ENCODE measurements at regions not wholly inside any gene's neighbourhood (a gene's known extent, or its start where the extent isn't known, plus 50 kb on each side); places are given as distances from the start of the nearest gene placed in this dataset.
"Not testable (repeated sequence)": the region's sequence is repeated elsewhere in the genome, so short reads cannot be mapped to it uniquely, and the experiment has no call there.

DNA sequence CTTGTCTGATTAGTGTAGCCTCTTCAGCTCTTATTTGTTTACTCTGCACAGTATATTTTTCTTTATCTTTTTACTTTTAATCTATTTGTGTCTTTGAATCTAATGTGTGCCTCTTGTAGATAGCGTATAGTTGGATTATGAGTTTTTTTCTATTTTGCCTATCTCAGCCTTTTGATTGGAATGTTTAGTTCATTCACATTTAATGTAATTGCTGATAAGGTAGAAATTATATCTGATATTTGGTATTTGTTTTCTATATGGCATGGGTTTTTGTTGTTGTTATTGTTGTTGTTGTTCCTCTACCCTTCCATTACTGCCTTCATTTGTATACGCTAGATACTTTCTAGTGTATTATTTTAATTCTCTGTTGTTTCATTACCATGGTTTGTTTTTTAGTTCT lies 131.7 kb upstream of the GRIK3 start:
- no peak for DNase-seq

DNA sequence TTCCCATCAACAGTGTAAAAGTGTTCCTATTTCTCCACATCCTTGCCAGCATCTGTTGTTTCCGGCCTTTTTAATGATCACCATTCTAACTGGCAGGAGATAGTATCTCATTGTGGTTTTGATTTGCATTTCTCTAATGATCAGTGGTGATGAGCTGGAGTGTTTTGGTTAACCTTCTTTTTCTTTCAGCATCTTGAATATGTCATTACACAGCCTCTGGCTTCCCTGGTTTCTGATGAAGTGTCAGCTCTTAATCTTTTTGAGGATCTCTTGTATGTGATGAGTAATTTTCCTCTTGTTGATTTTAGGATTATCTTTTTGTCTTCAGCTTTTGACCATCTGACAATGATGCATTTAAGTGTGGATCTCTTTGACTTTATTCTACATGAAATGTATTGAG lies 133.2 kb upstream of the GRIK3 start:
- DNase-seq = no peak

DNA sequence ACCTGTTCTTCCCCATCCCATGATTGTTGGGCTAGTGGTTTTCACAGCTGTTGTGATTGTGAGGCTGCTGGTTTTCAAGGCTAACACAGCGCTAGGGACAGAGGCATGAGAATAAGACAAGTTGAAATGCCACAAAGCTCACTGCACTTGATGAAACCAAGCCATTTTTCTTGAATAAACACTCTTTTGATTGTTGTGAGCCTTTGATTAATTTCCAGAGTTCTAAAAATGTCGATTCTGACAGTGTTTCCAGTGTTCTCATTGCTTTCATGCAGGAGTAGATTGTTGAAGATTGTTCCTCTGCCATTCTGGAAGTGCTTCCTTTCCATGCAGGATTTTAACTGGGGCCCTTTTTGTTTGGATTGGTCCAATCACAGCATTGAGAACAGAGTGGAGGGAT lies 134.9 kb upstream of the GRIK3 start:
- no peak for DNase-seq

DNA sequence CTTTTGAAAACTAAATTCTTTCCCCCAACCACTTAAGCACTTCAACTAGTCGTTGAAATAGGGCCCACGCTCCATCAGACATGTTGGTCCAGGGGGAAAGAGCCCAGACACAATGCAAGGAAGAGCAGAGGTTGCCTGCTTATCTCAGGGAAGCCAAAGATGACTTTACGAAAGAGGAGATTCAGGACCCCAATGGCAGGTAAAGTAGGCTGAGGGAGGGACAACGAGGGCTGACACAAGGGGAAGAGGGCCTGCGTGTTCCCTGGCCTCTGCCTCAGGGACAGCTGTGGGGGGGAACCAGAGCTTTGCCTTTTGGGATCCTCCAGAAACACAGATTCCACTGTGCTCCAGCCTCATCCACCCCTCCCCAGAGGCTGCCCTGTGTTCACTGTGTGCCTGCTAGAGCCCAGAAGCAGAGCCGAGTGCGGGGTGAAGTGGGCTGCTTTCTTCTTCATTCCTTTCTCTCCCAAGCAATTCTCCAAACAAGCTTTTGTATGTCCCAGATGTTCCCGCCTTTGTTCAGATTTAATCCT lies 135.5 kb upstream of the GRIK3 start:
- no peak for DNase-seq

DNA sequence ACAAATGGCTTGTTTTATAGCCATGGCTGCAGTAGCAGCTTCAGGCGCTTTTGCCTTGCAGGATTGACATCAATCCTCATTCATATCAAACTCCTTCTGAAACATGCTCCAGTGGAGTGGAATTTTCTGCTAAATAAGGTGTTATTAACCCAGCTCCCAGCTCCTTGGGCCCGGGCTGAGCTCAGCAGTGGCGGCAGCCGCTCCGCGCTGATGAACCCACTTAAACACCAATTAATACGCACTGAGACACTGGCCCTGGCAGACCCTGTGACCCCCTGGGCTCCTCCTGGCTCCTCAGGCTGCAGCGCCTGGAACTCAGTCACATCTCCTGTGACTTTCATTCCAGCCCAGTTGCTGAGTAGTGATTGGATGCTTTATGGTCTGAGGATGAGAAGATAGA lies 137.4 kb upstream of the GRIK3 start:
- DNase-seq = no peak

DNA sequence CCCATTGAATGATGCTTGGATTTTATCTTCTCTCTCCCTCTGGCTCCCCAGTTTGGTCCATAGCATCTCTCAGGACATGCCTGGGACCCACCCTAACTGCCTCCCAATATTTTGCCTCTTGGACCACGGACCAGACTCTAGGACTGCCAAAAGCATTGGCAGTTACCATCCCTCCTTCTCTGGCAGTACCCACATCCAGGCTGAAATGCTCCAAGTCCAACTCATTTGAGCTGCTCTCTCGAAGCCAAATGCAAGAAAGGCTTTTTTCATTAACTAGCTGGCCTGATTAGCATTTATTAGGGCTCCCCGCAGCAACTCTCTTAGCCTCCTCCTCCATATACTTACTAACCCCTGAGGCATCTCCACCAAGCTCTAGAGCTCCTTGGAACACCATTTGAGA lies 140.0 kb upstream of the GRIK3 start:
- no peak for DNase-seq

DNA sequence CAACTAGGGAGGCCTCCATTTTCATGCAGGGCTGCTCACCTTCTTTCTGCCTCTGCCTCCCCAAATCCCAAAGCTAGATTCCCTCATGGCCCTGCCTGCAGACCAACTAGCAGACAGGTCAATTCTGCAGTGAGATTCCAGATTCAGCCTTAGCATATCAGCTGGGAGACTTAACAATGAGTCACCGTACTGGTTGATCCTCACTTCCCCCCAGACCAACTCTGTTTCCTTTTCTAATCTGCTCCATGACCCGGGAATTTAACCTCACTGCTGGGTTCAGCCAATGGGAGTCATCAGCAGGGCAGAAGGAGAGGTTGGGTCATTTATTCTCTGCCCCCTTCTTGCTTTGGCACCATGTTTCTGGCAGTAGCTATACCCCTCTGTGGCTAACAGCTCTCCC lies 140.6 kb upstream of the GRIK3 start:
- no peak for DNase-seq

DNA sequence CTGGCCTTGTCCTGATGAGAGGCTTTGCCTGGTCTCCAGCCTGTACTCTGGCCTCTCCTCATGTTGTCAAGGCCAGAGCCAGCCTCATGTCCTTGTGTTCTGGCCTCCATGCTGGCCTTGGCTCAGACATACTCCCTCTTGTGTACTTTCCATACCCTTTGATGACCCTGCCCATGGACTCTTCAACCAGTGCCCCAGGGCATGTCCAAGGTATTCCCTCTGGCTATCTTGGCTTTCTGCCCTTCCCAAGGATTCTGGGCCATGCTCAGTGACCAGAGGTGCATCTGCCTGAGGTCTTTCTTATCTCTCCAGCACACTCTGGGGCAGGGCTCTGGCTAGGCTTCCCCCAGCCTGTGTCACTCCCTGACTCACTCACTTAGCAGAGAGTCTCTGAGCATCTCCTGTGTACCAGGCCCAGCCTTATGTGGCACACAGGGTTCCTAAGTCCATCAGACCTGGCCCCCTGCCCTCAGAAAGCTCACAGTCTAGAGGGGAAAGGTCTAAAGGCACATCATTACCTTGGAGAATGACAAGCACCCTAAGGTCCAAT lies 141.4 kb upstream of the GRIK3 start:
- DNase-seq = no peak

DNA sequence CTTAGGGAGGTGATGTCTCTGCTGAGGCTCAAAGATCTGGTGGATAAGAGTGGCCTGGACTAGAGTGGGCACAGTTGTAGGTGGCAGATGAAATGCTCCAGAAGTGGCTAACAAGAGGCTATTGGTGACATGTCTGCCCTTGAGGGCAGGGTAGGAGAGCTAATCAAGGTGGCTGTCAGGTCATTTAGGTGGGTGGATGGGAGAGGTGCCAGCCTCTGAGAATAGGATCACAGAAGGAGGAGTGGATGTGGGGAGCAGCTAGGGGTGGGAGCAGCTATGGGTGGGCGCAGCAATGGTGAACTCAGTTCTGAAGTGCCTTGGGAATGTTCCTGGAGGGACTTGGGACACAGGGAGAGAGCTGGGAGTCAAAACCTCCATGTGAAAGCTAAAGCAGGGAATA lies 142.0 kb upstream of the GRIK3 start:
- DNase-seq = no peak

DNA sequence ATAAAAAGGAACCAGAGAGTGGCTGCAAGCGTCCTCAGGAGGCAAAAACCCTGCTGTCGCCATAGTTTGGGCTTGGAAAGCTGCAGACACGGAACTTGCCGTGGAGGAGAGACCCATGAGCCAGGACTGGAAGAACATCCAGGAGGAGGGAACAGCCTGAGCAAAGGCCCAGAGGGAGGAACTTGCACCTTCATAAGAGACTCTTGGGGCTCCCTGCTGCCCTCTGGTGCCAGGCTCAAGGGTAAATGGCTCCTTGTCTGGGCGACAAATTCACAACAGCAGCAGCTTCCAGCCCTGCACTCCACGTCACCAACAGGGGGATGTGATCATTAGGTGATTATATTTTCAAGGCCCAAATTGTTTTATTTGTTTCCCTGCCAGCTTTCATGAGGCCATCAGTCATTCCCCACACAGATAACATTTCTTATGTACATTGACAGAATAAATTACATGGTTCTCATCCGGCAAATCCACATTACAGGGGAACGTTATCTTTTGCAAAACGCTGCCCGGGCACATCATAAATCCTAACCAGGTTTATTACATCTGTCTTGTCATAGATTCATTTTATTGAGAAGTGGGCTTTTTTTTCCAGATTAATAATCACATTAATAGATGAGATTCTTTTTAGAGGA lies 143.0 kb upstream of the GRIK3 start:
- no peak for DNase-seq

DNA sequence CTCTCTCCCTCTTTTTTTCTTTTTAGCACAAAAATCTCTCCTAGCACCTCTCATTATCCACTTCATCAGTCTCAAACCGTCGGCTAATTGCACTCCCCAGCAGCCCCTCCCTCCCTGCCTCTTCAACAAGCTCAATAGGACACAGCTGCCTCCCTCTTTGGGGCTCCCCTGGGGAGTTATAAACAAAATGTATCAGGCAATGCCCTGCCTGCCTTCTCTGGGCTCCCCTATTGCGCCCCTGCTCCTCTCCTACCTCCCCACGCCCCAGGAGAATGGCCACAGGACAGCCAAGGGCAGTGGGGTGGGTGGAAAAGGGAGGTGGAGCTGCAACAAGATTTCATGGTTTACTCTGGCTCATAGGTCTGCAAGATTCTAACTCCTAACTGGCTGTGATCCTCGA lies 147.1 kb upstream of the GRIK3 start:
- DNase-seq = no peak

DNA sequence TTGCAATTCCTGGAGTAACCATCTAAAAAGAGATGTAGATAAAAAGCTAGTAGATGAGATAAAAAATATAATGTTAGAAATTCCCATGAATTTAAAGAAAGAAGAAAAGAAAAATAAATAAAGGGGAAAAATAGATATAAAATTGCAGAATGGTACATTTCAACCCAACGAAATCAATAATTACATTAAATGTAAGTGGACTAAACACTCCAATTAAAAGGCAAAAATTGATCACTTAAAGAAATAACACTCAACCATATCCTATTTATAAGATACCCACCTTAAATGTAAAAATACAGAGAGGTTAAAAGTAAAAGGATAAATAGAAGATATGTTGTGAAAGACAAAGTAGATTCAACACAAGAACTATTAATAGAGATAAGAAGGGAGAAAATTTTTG lies 150.5 kb upstream of the GRIK3 start:
- DNase-seq = no peak

DNA sequence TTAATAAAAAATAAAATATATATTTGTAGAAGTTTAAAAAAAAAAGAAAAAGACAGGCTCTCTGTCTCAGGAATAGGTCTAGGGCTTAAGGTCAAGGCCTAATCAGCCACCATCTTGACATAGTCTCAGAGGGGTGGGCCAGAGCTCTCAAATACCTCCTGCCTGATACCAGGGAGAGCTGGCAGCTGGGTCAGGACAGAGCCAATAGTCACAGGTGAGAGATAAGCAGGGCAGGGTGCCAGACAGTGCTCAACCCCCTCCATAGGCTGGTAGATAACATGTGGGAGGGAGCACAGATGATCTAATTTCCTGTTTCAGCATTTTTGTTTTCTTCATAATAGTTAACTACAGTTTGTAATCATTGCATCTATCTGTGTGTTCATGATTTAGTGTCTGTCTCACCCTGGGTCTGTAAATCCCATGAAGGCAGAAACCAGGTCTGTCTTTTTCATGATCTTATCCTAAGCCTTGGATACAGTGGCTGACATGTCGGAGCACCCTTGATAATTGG lies 152.0 kb upstream of the GRIK3 start:
- DNase-seq = no peak

DNA sequence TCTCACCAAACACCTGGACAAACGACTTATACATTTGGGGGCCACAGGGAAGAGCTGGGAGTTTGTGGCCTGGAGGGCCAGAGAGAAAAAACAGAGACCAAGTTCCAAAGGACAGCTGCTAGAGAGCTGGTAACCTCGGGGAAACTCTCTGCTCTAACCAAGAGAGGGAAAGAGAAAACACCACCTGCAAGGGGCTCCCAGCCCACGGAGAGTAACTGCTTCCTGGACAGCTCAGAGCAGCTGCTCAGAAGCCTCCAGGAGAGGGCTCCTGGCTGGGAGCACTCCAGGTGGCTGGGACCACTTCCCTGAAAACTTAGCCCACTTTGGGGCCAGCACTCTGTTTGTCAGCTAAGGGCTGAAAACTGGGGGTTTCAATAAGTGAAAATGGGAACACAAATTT lies 154.8 kb upstream of the GRIK3 start:
- no peak for DNase-seq

DNA sequence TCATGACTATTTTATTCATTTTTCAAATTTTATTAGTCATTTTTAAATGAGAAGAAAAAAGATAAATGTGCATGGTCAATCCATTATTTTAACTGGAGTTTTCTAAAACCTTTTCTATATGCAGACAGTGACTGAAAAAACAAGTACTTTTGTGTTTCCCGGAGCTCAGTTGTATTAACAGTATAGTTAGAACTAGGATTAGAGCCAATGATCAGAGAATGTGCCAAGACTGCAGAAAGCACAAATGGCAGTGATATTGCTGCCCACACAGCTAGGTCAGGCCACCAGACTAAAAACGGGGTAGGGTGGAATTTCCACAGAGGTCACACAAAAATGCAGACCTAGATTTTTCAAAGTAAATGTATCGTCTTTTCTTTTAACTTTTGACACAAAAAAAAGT lies 163.1 kb upstream of the GRIK3 start:
- no peak for DNase-seq

DNA sequence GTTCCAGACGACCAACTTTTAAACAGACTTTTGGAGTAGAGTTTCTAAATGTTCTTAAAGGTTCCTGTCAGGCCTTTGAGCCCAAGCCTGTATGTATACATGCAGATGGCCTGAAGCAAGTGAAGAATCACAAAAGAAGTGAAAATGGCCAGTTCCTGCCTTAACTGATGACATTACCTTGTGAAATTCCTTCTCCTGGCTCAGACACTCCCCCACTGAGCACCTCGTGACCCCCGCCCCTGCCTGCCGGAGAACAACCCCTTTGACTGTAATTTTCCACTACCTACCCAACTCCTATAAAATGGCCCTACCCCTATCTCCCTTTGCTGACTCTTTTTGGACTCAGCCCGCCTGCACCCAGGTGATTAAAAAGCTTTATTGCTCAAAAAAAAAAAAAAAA lies 180.0 kb upstream of the GRIK3 start:
- not testable (repeated sequence) for DNase-seq

DNA sequence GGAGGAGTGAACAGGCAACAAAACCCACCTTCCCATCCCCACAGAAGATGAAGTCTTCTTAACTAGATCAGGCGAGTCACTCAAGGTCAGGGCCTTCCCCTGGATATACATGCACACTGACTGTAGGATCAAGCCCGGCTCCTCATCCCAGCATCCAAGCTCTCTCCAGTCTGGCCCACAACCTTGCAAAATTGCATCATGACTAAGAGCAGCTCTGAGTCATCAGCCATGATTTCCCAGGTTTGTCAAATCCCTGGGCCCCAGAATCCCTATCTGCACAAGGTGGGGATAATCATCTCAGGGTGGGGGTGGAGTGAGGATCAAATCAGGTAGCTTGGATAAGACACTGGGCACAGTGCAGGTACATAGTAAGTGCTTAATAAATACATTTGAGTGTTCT lies 199.3 kb upstream of the GRIK3 start:
- no peak for DNase-seq

DNA sequence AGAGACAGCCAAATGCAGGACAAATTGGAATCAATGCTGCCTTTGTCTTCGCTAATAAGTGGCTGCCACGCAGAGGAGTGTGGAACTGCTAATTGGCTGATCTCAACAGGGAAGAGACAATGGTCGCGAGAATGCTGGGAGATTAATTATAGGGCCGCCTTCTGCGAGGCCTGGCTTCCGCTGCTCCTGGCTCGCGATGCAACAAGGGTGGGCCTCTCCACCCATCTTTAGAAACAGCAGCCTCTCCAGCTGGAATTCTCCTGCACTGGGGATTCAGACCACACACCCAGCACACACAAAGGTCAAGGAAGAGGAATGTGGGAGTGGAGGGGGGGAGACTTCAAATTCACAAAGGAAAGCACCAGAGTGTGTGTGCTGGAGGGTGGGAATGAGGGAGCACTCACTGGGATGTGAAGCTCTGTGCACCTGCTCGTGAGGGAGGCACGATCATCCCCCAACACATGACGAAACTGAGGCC lies 200.7 kb upstream of the GRIK3 start:
- no peak for DNase-seq

DNA sequence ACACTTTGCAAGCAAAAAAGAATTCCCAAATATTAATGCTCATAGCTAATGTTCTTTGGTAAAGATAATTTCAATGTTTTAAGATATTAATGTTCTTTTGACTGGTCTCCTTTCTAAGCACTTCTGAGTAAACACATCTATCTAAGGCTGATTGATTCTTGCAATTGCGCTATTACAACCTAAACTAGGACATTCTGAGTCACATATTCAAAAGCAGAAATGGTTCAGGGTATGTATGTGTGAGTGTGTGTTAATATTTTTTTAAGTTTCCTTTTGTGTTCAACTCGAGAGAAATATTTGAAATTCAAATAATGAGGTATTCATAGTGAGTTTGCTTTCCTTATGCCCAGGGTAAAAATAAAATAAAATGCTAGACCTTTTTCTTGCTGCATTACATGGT lies 203.6 kb upstream of the GRIK3 start:
- no peak for DNase-seq

DNA sequence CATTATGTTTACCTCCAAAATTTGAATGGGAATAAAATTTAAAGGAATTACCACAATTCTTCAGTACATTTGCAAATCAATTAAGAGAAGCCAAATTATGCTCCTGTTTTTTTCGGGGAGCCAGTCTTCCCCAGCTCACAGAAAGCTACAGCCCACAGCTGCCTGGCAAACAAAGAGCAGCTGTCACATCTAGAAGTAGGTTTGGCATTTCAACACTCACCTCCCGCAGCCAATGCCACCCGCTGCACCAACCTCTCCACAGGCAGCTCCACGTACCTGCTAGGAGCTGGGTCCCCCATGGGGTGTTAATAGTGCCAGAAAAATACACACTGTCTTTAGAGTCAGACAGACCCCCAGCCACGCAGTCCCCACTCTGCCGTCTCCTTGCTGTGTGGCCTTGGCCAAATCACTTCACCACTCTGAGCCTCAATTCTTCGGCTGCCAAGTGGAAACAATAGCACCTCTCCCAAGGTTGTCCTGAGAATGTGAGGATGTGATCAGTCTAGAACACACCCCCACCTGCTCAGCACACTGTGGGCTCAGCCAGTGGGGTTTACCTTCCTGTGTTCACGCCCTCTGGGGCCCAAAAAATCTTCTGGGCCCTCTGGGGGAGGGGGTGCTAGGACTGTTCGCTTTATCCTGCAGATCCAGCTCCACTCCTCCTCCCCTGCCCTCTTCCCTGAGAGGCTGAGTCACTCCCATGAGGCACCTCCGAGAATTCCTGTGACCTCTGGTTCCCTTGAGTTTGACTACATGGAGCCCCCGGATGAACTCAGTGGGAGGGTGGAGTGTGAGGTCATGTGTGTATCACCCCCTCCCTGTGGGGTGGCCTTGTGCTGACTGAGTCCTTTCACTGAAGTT lies 204.3 kb upstream of the GRIK3 start:
- no peak for DNase-seq

DNA sequence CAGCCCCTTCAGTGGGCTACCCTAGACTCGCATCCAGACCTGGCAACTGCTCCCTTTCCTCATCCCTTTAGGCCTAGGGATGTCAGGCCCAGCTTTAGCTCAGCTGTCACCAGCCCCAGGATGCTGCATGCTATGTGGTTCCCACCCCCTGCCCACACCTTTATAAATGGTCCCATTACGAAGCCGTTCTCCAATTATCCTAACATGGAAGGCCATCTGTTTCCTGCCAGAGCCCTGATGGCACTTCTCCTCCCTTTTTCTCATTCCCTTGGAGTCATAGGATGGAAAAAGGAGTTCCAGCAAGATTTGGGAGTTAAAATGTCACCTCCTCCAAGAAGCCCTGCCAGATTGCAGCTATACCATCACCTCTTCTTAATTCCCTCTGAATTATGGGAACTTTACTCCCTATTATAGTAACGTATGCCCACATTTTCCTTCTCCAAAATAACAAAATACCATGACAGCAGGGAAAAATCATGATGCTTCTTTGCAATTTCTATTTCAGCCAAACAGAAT lies 205.0 kb upstream of the GRIK3 start:
- no peak for DNase-seq

DNA sequence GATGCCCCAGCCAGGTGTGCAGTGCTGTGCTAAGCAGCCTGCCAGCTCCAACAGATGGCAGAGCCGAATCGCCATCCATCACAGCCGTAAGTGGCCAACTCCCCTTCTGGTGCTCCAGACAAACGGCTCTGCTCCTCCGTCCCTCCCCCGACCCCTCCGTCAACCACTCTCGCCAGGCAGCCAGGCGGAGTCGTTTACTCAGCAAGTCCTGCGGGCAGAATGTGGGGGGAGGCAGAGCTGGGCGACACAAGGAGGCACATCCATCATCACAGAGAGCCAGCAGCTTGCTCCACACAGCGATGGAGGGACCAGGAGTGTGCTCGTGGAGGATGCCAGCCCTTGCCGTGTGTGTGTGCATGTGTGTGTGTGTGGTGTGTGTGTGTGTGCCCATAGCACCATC lies 206.6 kb upstream of the GRIK3 start:
- DNase-seq = no peak

DNA sequence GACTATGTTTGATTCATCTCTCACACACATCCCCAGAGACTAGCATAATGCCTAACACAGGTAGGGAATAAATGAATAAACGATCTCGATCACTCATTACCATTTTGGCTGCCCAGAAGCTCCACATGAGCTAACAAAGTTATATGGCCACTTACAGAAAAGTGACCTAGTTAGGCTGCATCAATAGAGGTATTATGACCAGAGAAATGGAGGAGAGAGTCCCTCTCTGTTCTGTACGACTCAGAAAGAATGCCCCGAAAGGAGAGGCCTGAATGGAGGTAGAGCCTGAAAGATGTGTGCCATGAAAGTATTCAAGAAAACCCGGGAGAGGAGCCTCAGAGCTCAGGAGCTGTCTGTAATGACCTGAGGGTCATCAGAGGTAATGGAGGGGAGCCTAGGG lies 208.2 kb upstream of the GRIK3 start:
- no peak for DNase-seq
